ENCODE measurements at regions not wholly inside any gene's neighbourhood (a gene's known extent, or its start where the extent isn't known, plus 50 kb on each side); places are given as distances from the start of the nearest gene placed in this dataset.

DNA sequence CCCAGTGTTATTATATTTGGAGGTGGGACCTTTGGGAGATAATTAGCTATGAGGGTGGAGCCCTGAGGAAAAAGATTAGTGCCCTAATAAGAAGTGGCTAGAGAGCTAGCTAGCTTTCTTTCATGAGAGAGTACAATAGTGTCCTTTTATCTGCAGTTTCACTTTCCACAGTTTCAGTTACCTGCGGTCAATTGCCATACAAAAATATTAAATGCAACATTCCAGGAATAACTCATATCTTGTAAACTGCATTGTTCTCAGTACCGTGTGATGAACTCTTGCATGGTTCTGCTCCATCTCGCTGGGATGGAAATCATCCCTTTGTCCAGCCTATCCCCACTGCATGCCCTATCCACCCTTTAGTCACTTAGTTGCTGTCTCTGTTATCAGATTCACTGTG lies 201.6 kb downstream of the RWDD3 start:
- WGBS, 2 donors, result 82 to 83% methylated on average over 3 of the region's 3 CpGs

DNA sequence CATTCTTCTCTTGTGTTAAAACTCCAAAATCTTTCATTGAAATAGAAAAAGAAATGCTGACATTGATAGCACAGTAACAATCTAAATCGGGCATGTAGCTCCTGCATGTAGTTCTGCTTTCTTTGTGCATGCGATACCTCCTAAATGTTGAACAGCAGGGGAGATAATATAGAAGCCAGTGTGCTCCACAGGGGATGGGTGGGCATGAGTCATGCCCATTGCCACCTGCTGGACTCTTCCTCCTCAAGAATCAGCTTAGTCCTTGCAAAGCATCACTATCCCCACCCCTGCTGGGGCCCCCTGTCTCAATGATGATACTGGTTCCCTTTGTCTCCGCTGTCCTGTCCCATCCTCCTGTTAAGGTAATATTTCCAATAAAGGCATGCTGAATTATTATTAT lies 203.0 kb downstream of the RWDD3 start:
- H3K4me3 ChIP-seq, result no peak overlapping the region
- H3K27me3 ChIP-seq, result no peaks in the 10 kb centered on the region
- no peak for TF ChIP-seq POLR2A (IDR thresholded peaks at IDR 0.05)
- TF ChIP-seq, protein P1, sequence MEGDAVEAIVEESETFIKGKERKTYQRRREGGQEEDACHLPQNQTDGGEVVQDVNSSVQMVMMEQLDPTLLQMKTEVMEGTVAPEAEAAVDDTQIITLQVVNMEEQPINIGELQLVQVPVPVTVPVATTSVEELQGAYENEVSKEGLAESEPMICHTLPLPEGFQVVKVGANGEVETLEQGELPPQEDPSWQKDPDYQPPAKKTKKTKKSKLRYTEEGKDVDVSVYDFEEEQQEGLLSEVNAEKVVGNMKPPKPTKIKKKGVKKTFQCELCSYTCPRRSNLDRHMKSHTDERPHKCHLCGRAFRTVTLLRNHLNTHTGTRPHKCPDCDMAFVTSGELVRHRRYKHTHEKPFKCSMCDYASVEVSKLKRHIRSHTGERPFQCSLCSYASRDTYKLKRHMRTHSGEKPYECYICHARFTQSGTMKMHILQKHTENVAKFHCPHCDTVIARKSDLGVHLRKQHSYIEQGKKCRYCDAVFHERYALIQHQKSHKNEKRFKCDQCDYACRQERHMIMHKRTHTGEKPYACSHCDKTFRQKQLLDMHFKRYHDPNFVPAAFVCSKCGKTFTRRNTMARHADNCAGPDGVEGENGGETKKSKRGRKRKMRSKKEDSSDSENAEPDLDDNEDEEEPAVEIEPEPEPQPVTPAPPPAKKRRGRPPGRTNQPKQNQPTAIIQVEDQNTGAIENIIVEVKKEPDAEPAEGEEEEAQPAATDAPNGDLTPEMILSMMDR (IDR thresholded peaks at IDR 0.05), result no peak
- H3K36me3 ChIP-seq, result no peaks in the 10 kb centered on the region
- no peak overlapping the region for H3K27ac ChIP-seq
- intact Hi-C loops (cut with DNase I), result no loop called here
- WGBS, 2 donors, result 70 to 80% methylated on average over 3 of the region's 3 CpGs
- DNase-seq, result no peak
- no peaks in the 10 kb centered on the region for H3K9me3 ChIP-seq
- H3K4me1 ChIP-seq, result no peaks in the 10 kb centered on the region

More for the DNA sequence above, 201.6 kb downstream of the RWDD3 start:
- no peak for DNase-seq
- H3K4me3 ChIP-seq, result no peak overlapping the region
- H3K27ac ChIP-seq, result no peak overlapping the region
- H3K27me3 ChIP-seq, result no peaks in the 10 kb centered on the region
- TF ChIP-seq, protein P1 (IDR thresholded peaks at IDR 0.05), result no peak
- no peak for TF ChIP-seq POLR2A (IDR thresholded peaks at IDR 0.05)
- H3K9me3 ChIP-seq, result no peaks in the 10 kb centered on the region
- intact Hi-C loops (cut with DNase I), result no loop called here
- H3K36me3 ChIP-seq, result no peaks in the 10 kb centered on the region
- H3K4me1 ChIP-seq, result no peaks in the 10 kb centered on the region

DNA sequence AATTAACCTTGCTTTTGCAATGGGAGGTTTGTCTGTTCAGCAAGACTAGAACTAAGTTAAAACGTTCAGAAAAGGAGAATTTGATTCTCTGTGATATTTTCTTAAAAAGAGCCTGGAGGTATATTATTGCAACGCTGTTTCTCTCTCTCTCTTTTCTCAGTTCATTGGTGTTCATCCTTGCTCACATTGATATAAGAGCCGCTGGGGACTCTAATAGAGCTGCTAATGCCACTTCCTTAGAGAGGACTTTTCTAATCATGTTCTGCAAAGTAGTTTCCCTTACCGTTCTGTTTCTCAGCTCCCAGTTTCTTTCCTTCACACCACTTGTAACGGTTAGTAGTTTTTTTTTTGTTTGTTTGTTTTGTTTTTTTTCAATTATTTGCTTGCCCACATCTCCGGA lies 203.8 kb downstream of the RWDD3 start:
- H3K4me3 ChIP-seq, result no peak overlapping the region
- intact Hi-C loops (cut with DNase I), result no loop called here
- no peak for TF ChIP-seq POLR2A (IDR thresholded peaks at IDR 0.05)
- TF ChIP-seq, protein P1 (IDR thresholded peaks at IDR 0.05), result no peak
- no peaks in the 10 kb centered on the region for H3K4me1 ChIP-seq
- no peaks in the 10 kb centered on the region for H3K27me3 ChIP-seq
- WGBS, 2 donors, result 27 to 42% methylated on average over 6 of the region's 6 CpGs
- H3K36me3 ChIP-seq, result no peaks in the 10 kb centered on the region
- DNase-seq, result no peak
- H3K27ac ChIP-seq, result no peak overlapping the region
- H3K9me3 ChIP-seq, result no peaks in the 10 kb centered on the region

DNA sequence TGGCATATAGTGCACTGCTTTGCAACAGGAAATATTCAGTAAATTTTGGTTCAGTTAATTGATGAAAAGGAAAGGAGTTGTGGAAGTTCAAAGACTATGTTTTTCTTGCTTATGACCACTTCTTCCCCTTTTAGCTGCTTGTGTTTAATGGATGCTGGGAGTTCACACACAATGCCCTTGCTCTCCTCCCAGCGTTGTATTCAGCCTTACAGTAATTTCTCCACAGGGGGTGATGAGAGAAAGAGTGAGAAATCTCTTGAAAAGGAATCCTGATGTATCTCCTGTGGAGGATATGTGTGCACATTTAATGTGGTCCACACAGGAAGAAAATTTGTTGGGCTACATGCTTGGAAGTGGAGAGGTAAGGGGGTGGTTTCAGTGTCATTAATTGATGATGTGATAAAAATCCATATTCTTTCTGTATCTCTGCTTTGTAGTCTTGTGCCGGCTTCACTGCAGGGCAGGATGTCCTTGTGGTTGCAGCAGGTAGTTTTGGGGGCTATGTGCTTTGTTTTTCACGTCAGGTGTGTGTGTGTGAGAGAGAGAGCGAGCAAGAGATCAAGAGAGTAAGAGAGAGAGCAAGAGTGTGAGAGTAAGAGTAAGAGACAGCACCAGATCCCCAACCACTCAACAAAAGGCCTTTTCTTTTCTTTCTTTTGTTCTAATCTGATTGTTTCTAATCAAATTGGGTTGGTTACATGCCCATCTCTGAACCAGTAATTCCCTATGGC lies 204.4 kb downstream of the RWDD3 start:
- intact Hi-C loops (cut with DNase I), result no loop called here
- H3K9me3 ChIP-seq, result no peaks in the 10 kb centered on the region
- no peak overlapping the region for H3K27ac ChIP-seq
- no peaks in the 10 kb centered on the region for H3K36me3 ChIP-seq
- no peak for DNase-seq
- no peaks in the 10 kb centered on the region for H3K27me3 ChIP-seq
- H3K4me3 ChIP-seq, result no peak overlapping the region
- no peaks in the 10 kb centered on the region for H3K4me1 ChIP-seq
- TF ChIP-seq POLR2A (IDR thresholded peaks at IDR 0.05), result no peak
- TF ChIP-seq, protein P1 (IDR thresholded peaks at IDR 0.05), result no peak
- 41 to 53% methylated on average over 4 of the region's 4 CpGs for WGBS, 2 donors

DNA sequence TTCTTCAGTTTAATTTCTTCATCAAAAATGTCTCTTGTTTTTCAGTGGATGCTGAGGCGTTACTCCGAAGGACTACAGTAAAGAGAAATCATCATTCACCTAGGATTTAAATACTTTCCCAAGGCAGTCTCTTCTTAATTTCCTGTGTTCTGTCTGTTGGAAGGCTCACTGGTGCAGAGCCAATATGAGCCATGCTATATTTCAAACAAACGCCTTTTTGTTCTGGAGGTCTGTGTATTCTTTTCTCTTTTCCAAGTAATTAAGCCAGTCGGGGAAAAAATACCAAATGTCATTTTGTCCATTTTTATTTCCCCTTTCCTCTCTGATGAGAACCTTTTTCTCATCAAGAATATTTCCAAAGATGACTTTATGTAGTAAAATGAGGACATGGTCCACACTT lies 206.5 kb downstream of the RWDD3 start:
- no peak for DNase-seq
- no peak overlapping the region for H3K27ac ChIP-seq
- TF ChIP-seq, protein P1 (IDR thresholded peaks at IDR 0.05), result no peak
- H3K36me3 ChIP-seq, result no peaks in the 10 kb centered on the region
- WGBS, 2 donors, result 69 to 70% methylated on average over 4 of the region's 4 CpGs
- H3K4me1 ChIP-seq, result no peaks in the 10 kb centered on the region
- intact Hi-C loops (cut with DNase I), result no loop called here
- no peaks in the 10 kb centered on the region for H3K9me3 ChIP-seq
- H3K27me3 ChIP-seq, result no peaks in the 10 kb centered on the region
- no peak overlapping the region for H3K4me3 ChIP-seq
